HG03097 (cell line): ENCODE measurements at regions not wholly inside any gene's neighbourhood (a gene's known extent, or its start where the extent isn't known, plus 50 kb on each side); places are given as distances from the start of the nearest gene placed in this dataset.

Source experiments
- ATAC-seq: cut with Tn5 transposase; IDR thresholded peaks from one replicate; pipeline ENCODE4 v1.9.1; 2021; ENCODE audit not compliant: unreplicated experiment, low FRiP score

GRCh38 chr2:60003076-60003475, 550.4 kb downstream of the BCL11A start:
- no peak for ATAC-seq

GRCh38 chr2:60002183-60002867, 551.1 kb downstream of the BCL11A start:
- no peak for ATAC-seq

- ATAC-seq = no peak
These were observed 552.8 kb downstream of the BCL11A start for GRCh38 chr2:60000686-60001085.

GRCh38 chr2:59998324-59998723, 555.1 kb downstream of the BCL11A start:
- no peak for ATAC-seq

- no peak for ATAC-seq
These were observed 556.1 kb downstream of the BCL11A start for GRCh38 chr2:59997371-59997770.

GRCh38 chr2:59996855-59997254, 556.6 kb downstream of the BCL11A start:
- no peak for ATAC-seq

- ATAC-seq = no peak
These were observed 559.7 kb downstream of the BCL11A start for GRCh38 chr2:59993726-59994125.

GRCh38 chr2:59988341-59988740, 565.1 kb downstream of the BCL11A start:
- no peak for ATAC-seq

- no peak for ATAC-seq
These were observed 566.9 kb downstream of the BCL11A start for GRCh38 chr2:59986511-59986910.

GRCh38 chr2:59985923-59986322, 567.5 kb downstream of the BCL11A start:
- no peak for ATAC-seq

GRCh38 chr2:59974051-59974766, 579.2 kb downstream of the BCL11A start:
- no peak for ATAC-seq

GRCh38 chr2:59969161-59969560, 584.3 kb downstream of the BCL11A start:
- no peak for ATAC-seq

GRCh38 chr2:59968441-59968840, 585.0 kb downstream of the BCL11A start:
- no peak for ATAC-seq

- ATAC-seq = no peak
These were observed 585.8 kb downstream of the BCL11A start for GRCh38 chr2:59967691-59968090.

- no peak for ATAC-seq
These were observed 590.3 kb downstream of the BCL11A start for GRCh38 chr2:59963157-59963556.

- no peak for ATAC-seq
These were observed 591.7 kb downstream of the BCL11A start for GRCh38 chr2:59961746-59962145.

GRCh38 chr2:59959944-59960343, 593.5 kb downstream of the BCL11A start:
- ATAC-seq = no peak

GRCh38 chr2:59957504-59957903, 596.0 kb downstream of the BCL11A start:
- no peak for ATAC-seq

GRCh38 chr2:59956981-59957380, 596.5 kb downstream of the BCL11A start:
- ATAC-seq = no peak

- ATAC-seq = no peak
These were observed 605.4 kb downstream of the BCL11A start for GRCh38 chr2:59947917-59948541.

- ATAC-seq = no peak
These were observed 606.2 kb downstream of the BCL11A start for GRCh38 chr2:59947209-59947608.

- no peak for ATAC-seq
These were observed 614.2 kb downstream of the BCL11A start for GRCh38 chr2:59939236-59939635.
